SK-N-SH (cell line): ENCODE measurements at regions not wholly inside any gene's neighbourhood (a gene's known extent, or its start where the extent isn't known, plus 50 kb on each side); places are given as distances from the start of the nearest gene placed in this dataset.
A peak's percentile ranks its signal among the peaks of the same experiment; 100 is the strongest.

ENCODE experiments used
- CTCF ChIA-PET: fragments of 300-600, 350-600 bp; formaldehyde crosslinking; extraction: SDS; loops from one replicate; lab custom pipeline; 2021; lab: Yijun Ruan, JAX
- POLR2A ChIA-PET: fragments of 350-600 bp; sonication (Branson Sonifier 250); formaldehyde crosslinking; extraction: SDS; loops from one replicate; lab custom pipeline; 2020; ENCODE audit warnings: antibody characterized with exemption, inconsistent platforms; lab: Yijun Ruan, JAX
- DNase-seq: peaks from one replicate; pipeline ENCODE4 v3.0.0; 2012
- H2AFZ ChIP-seq: fragments of 200-600 bp; sonication (generic); 2 replicates; pipeline ENCODE4 v1.8.1; 2016; ENCODE audit warnings: antibody characterized with exemption, mild to moderate bottlenecking, low read depth
- H3F3A ChIP-seq: fragments of 200-600 bp; sonication (generic); replicated peaks from 2 replicates; pipeline ENCODE3; 2016; ENCODE audit warnings: antibody characterized with exemption, mild to moderate bottlenecking; ENCODE audit not compliant: insufficient read depth
- H3K27ac ChIP-seq, 2 experiments: fragments of 200-500 bp in 1 of 2; fragments of 200-600 bp in 1 of 2; sonication (Bioruptor generic) in 1 of 2; sonication (generic), shearing (Covaris generic) in 1 of 2; 2 replicates each; pipeline versions ENCODE4 v1.5.1 to v1.6.1; 2014 to 2016; ENCODE audit warnings: low read depth in 2 of 2, inconsistent platforms in 1 of 2, low read length in 1 of 2, mild to moderate bottlenecking in 1 of 2, mixed read lengths in 1 of 2
- H3K27me3 ChIP-seq: fragments of 200-600 bp; sonication (generic), shearing (Covaris generic); 2 replicates; pipeline ENCODE4 v1.6.1; 2016; ENCODE audit warnings: mixed run types; ENCODE audit not compliant: insufficient read depth
- H3K36me3 ChIP-seq, 2 experiments: fragments of 200-500 bp in 1 of 2; fragments of 200-600 bp in 1 of 2; sonication (Bioruptor generic) in 1 of 2; sonication (generic) in 1 of 2; replicated peaks in 1 of 2; 2 replicates each; pipeline versions ENCODE3 to v1.5.1; 2014 to 2016; ENCODE audit warnings: low read length in 1 of 2, mild to moderate bottlenecking in 1 of 2; ENCODE audit not compliant: insufficient read depth in 2 of 2, control insufficient read depth in 1 of 2
- H3K4me1 ChIP-seq, 2 experiments: fragments of 200-500 bp in 1 of 2; fragments of 200-600 bp in 1 of 2; sonication (Bioruptor generic) in 1 of 2; sonication (generic), shearing (Covaris generic) in 1 of 2; 2 replicates each; pipeline versions ENCODE4 v1.5.1 to v1.6.1; 2014 to 2016; ENCODE audit warnings: low read depth in 1 of 2, low read length in 1 of 2, mixed run types in 1 of 2; ENCODE audit not compliant: insufficient read depth in 2 of 2, control insufficient read depth in 1 of 2
- H3K4me2 ChIP-seq: fragments of 200-600 bp; sonication (generic), shearing (Covaris generic); 2 replicates; pipeline ENCODE4 v1.6.1; 2017; ENCODE audit warnings: mixed run types
- H3K4me3 ChIP-seq, 2 experiments: fragments of 200-500 bp in 1 of 2; fragments of 200-600 bp in 1 of 2; sonication (Bioruptor generic) in 1 of 2; sonication (generic), shearing (Covaris generic) in 1 of 2; 2 replicates each; pipeline versions ENCODE4 v1.5.1 to v1.8.1; 2014 to 2016; ENCODE audit warnings: low read depth in 2 of 2, inconsistent platforms in 1 of 2, low read length in 1 of 2, mild to moderate bottlenecking in 1 of 2, mixed read lengths in 1 of 2, moderate library complexity in 1 of 2
- H3K79me2 ChIP-seq: fragments of 200-600 bp; sonication (generic); 2 replicates; pipeline ENCODE4 v1.8.1; 2017; ENCODE audit warnings: mild to moderate bottlenecking; ENCODE audit not compliant: insufficient read depth
- H3K9ac ChIP-seq: fragments of 200-600 bp; sonication (generic); 2 replicates; pipeline ENCODE4 v1.6.1; 2017; ENCODE audit warnings: mixed run types
- H3K9me2 ChIP-seq: fragments of 200-600 bp; sonication (generic); 2 replicates; pipeline ENCODE4 v1.6.1; 2017; ENCODE audit warnings: mixed run types
- H3K9me3 ChIP-seq: fragments of 200-600 bp; sonication (generic); 2 replicates; pipeline ENCODE4 v1.6.1; 2017; ENCODE audit warnings: mixed run types, mild to moderate bottlenecking, moderate library complexity
- H4K20me1 ChIP-seq: fragments of 200-600 bp; sonication (generic); 2 replicates; pipeline ENCODE4 v1.6.1; 2017; ENCODE audit warnings: mild to moderate bottlenecking, mixed run types; ENCODE audit not compliant: insufficient read depth
- CHD2 ChIP-seq: fragments of 150-350 bp; IDR thresholded peaks from 2 replicates; pipeline ENCODE4 v1.6.1; 2018; ENCODE audit warnings: low read length; ENCODE audit not compliant: partially characterized antibody
- ELF1 ChIP-seq: IDR thresholded peaks from 2 replicates; pipeline ENCODE4 v1.4.0; 2012
- EZH2phosphoT487 ChIP-seq: fragments of 200-600 bp; sonication (generic); IDR thresholded peaks from 2 replicates; pipeline ENCODE4 v1.6.1; 2017; ENCODE audit warnings: low read depth, mixed run types, mild to moderate bottlenecking, antibody characterized with exemption, moderate library complexity, borderline replicate concordance
- FOXJ3 ChIP-seq: sonication (generic); formaldehyde crosslinking; IDR thresholded peaks from 2 replicates; pipeline ENCODE4 v1.5.1; 2020; ENCODE audit warnings: mild to moderate bottlenecking, missing genetic modification reagents
- FOXM1 ChIP-seq: IDR thresholded peaks from 2 replicates; pipeline ENCODE4 v1.4.0; 2012; ENCODE audit warnings: low read depth, mild to moderate bottlenecking
- GABPA ChIP-seq: IDR thresholded peaks from 2 replicates; pipeline ENCODE4 v1.4.0; 2012; ENCODE audit warnings: low read depth, mild to moderate bottlenecking
- GATA2 ChIP-seq: sonication (generic); formaldehyde crosslinking; IDR thresholded peaks from 2 replicates; pipeline ENCODE4 v1.5.0; 2020; ENCODE audit warnings: mild to moderate bottlenecking, missing genetic modification reagents
- MXI1 ChIP-seq: IDR thresholded peaks from 2 replicates; pipeline ENCODE4 v1.6.1; 2012; ENCODE audit warnings: mild to moderate bottlenecking, low read depth, low read length, improper control_type of control experiment
- NRF1 ChIP-seq: IDR thresholded peaks from 2 replicates; pipeline ENCODE4 v1.6.1; 2012; ENCODE audit warnings: low read depth, mild to moderate bottlenecking, low read length
- POLR2AphosphoS5 ChIP-seq: IDR thresholded peaks from 2 replicates; pipeline ENCODE4 v1.6.1; 2012; ENCODE audit warnings: low read depth, low read length
- RCOR1 ChIP-seq: fragments of 150-350 bp; IDR thresholded peaks from 2 replicates; pipeline ENCODE4 v1.6.1; 2017; ENCODE audit warnings: antibody characterized with exemption, low read length
- SIN3A ChIP-seq: IDR thresholded peaks from 2 replicates; pipeline ENCODE4 v1.6.1; 2012; ENCODE audit warnings: low read depth, mild to moderate bottlenecking, low read length, moderate library complexity, borderline replicate concordance
- SMC3 ChIP-seq: IDR thresholded peaks from 2 replicates; pipeline ENCODE4 v1.6.1; 2012; ENCODE audit warnings: low read depth, low read length, improper control_type of control experiment
- TAF1 ChIP-seq: IDR thresholded peaks from 2 replicates; pipeline ENCODE4 v1.6.1; 2012; ENCODE audit warnings: low read depth, mild to moderate bottlenecking, low read length, moderate library complexity, borderline replicate concordance
- TCF12 ChIP-seq: IDR thresholded peaks from 2 replicates; pipeline ENCODE4 v1.4.0; 2012
- TEAD4 ChIP-seq: IDR thresholded peaks from 2 replicates; pipeline ENCODE4 v1.4.0; 2012; ENCODE audit warnings: mild to moderate bottlenecking, borderline replicate concordance; ENCODE audit not compliant: insufficient read depth
- USF1 ChIP-seq: IDR thresholded peaks from 2 replicates; pipeline ENCODE4 v1.4.0; 2012; ENCODE audit warnings: low read depth, borderline replicate concordance
- ZBTB33 ChIP-seq: IDR thresholded peaks from 2 replicates; pipeline ENCODE4 v1.4.0; 2012; ENCODE audit warnings: low read depth, borderline replicate concordance
- WGBS: methylation state at CpG from one replicate; pipeline ENCODE4 v1.1.6; 2017; ENCODE audit warnings: low lambda C conversion rate; 5-methylcytosine and 5-hydroxymethylcytosine counted together
- TF ChIP-seq, protein P1 (sequence below): fragments of 150-350 bp; IDR thresholded peaks from 2 replicates; pipeline ENCODE4 v1.6.1; 2017; ENCODE audit warnings: antibody characterized with exemption, low read length, low read depth, borderline replicate concordance

DNA sequence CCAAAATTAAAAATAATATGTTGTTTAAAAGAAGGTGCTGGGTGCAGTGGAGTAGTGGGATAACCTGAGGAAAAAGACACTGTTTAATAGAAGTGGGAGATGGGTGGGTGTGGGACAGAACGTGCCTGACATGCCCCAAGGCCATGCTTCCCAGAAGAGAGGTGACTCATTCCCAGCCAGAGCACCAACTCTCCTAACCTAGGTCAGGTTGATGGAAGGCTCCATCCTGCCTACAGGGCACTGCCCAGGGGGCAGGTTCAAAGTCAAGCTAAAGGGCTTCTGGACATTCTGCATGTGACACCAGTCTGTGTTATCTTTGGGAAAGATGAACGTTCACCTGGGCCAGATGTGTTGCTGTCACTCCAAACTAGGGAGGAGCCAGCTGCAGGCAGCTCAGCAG is 453.1 kb downstream of the SOX6 start:
- Histone ChIP-seq H3K4me2 (no peak overlapping the region), H3K79me2 (no peaks in the 10 kb centered on the region), H3K9ac (no peak overlapping the region), H2AFZ (no peak overlapping the region), H3K4me1 (peaks cover 0 to 11% of the 10 kb centered on the region in 2 experiments; a peak in 1 of 4 replicates), H4K20me1 (no peaks in the 10 kb centered on the region), H3F3A (no peaks in the 10 kb centered on the region), H3K9me3 (no peaks in the 10 kb centered on the region), H3K27me3 (no peaks in the 10 kb centered on the region), H3K27ac (no peak overlapping the region), H3K4me3 (no peak overlapping the region), H3K9me2 (no peaks in the 10 kb centered on the region), H3K36me3 (no peaks in the 10 kb centered on the region)
- ChIA-PET CTCF (interaction anchor here (0.8 kb wide), 1 partner anchor 159 kb away, joined by 4 read pairs; no protein-coding TSS in a partner anchor), POLR2A (interaction anchor here (1.0 kb wide), 1 partner anchor 59 kb away, joined by 3 read pairs; no protein-coding TSS in a partner anchor)
- DNase-seq: peak; percentile 53
- TF ChIP-seq EZH2phosphoT487 (no peak), NRF1 (no peak), SMC3 (no peak), ZBTB33 (no peak), FOXM1 (no peak), GABPA (no peak), USF1 (no peak), POLR2AphosphoS5 (no peak)
- TF ChIP-seq, protein P1, sequence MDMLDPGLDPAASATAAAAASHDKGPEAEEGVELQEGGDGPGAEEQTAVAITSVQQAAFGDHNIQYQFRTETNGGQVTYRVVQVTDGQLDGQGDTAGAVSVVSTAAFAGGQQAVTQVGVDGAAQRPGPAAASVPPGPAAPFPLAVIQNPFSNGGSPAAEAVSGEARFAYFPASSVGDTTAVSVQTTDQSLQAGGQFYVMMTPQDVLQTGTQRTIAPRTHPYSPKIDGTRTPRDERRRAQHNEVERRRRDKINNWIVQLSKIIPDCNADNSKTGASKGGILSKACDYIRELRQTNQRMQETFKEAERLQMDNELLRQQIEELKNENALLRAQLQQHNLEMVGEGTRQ: no peak
- 25% methylated on average over 1 of the region's 2 CpGs for WGBS

GRCh38 chr11:15905366-15906104 is 450.8 kb downstream of the SOX6 start:
- WGBS: 81% methylated on average over 11 of the region's 21 CpGs
- no peaks in the 10 kb centered on the region for H3K36me3 ChIP-seq
- peaks cover 0 to 11% of the 10 kb centered on the region in 2 experiments; a peak in 1 of 4 replicates for H3K4me1 ChIP-seq
- POLR2A ChIA-PET: no interaction called here
- TF ChIP-seq ZBTB33: no peak
- TF ChIP-seq FOXJ3: no peak
- TF ChIP-seq TAF1: no peak
- no peak for TF ChIP-seq MXI1
- no peak for TF ChIP-seq RCOR1
- TF ChIP-seq FOXM1: no peak
- TF ChIP-seq TEAD4: no peak
- TF ChIP-seq TCF12: no peak
- TF ChIP-seq NRF1: no peak
- no peak for TF ChIP-seq GATA2
- no peak for TF ChIP-seq SIN3A
- no peak for TF ChIP-seq POLR2AphosphoS5
- no peak for TF ChIP-seq ELF1
- TF ChIP-seq CHD2: no peak
- DNase-seq: no peak
- no peaks in the 10 kb centered on the region for H4K20me1 ChIP-seq
- no peaks in the 10 kb centered on the region for H3K79me2 ChIP-seq
- no peaks in the 10 kb centered on the region for H3K9me2 ChIP-seq
- H3K27ac ChIP-seq: no peak overlapping the region
- no peak overlapping the region for H3K4me3 ChIP-seq
- H3K9ac ChIP-seq: no peak overlapping the region
- H3K4me2 ChIP-seq: no peak overlapping the region
- no peaks in the 10 kb centered on the region for H3K27me3 ChIP-seq
- CTCF ChIA-PET: interaction anchor here (1.1 to 1.5 kb wide), 3 partner anchors 9 to 256 kb away, joined by 3 to 4 read pairs (median 3); no protein-coding TSS in a partner anchor
- H3K9me3 ChIP-seq: no peaks in the 10 kb centered on the region
- no peaks in the 10 kb centered on the region for H3F3A ChIP-seq
- no peak overlapping the region for H2AFZ ChIP-seq
